ENCODE measurements at regions not wholly inside any gene's neighbourhood (a gene's known extent, or its start where the extent isn't known, plus 50 kb on each side); places are given as distances from the start of the nearest gene placed in this dataset.

- peaks cover 5% of the 10 kb centered on the region for H3K9me3 Mint-ChIP-seq
- H3K4me3 Mint-ChIP-seq, result no peak overlapping the region
- H3K27ac Mint-ChIP-seq, result no peak overlapping the region
- TF ChIP-seq CTCF (IDR thresholded peaks at IDR 0.05; ENCODE audit: unreplicated experiment), result no peak
- H3K36me3 Mint-ChIP-seq, result no peaks in the 10 kb centered on the region
- peaks cover 5% of the 10 kb centered on the region for H3K4me1 Mint-ChIP-seq
- DNase-seq (ENCODE audit: low spot score in 2 of 2, unreplicated experiment in 2 of 2), result no peak
- no peaks in the 10 kb centered on the region for H3K27me3 Mint-ChIP-seq (ENCODE audit: low read depth)
Observed at GRCh38 chr12:115736360-115736759, 541.1 kb downstream of the MED13L start.

GRCh38 chr12:115730975-115731541, 546.4 kb downstream of the MED13L start:
- peaks cover 4% of the 10 kb centered on the region for H3K4me1 Mint-ChIP-seq
- H3K27me3 Mint-ChIP-seq (ENCODE audit: low read depth), result no peaks in the 10 kb centered on the region
- no peak overlapping the region for H3K4me3 Mint-ChIP-seq
- no peaks in the 10 kb centered on the region for H3K36me3 Mint-ChIP-seq
- no peak overlapping the region for H3K27ac Mint-ChIP-seq
- no peak for TF ChIP-seq CTCF (IDR thresholded peaks at IDR 0.05; ENCODE audit: unreplicated experiment)
- no peak for DNase-seq (ENCODE audit: low spot score in 2 of 2, unreplicated experiment in 2 of 2)
- peaks cover 10% of the 10 kb centered on the region for H3K9me3 Mint-ChIP-seq

- DNase-seq (ENCODE audit: low spot score in 2 of 2, unreplicated experiment in 2 of 2), result no peak
- Mint-ChIP-seq H3K27me3 (ENCODE audit: low read depth) (no peaks in the 10 kb centered on the region), H3K4me3 (no peak overlapping the region), H3K36me3 (no peaks in the 10 kb centered on the region), H3K9me3 (peaks cover 19% of the 10 kb centered on the region), H3K27ac (no peak overlapping the region), H3K4me1 (peaks cover 4% of the 10 kb centered on the region)
- no peak for TF ChIP-seq CTCF (IDR thresholded peaks at IDR 0.05; ENCODE audit: unreplicated experiment)
Observed at GRCh38 chr12:115726691-115727090, 550.8 kb downstream of the MED13L start.

GRCh38 chr12:115722181-115722580, 555.3 kb downstream of the MED13L start:
- DNase-seq (ENCODE audit: low spot score in 2 of 2, unreplicated experiment in 2 of 2), result no peak
- H3K9me3 Mint-ChIP-seq, result peaks cover 10% of the 10 kb centered on the region
- H3K36me3 Mint-ChIP-seq, result no peaks in the 10 kb centered on the region
- H3K27ac Mint-ChIP-seq, result no peak overlapping the region
- no peak for TF ChIP-seq CTCF (IDR thresholded peaks at IDR 0.05; ENCODE audit: unreplicated experiment)
- H3K27me3 Mint-ChIP-seq (ENCODE audit: low read depth), result no peaks in the 10 kb centered on the region
- peaks cover 10% of the 10 kb centered on the region for H3K4me1 Mint-ChIP-seq
- no peak overlapping the region for H3K4me3 Mint-ChIP-seq

DNA sequence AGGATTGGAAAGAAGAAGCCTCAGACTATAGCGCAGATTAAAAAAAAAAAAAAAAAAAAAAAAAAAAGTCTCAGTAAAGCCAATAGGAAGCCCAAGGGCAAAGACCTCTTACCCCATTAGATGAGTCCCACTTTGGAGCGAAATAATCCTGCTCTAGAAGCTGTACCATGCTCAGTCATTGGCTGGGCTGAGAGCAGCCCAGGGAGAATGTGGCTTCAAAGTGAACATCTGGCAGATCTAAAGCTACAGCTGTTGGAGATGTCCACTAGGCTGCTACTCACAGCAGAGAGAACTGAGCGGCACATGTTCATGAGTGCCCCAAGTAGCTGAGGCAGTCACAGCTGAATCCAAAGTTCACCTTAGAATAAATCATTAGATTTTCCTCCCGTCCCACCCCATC, 560.9 kb downstream of the MED13L start:
- peaks cover 9% of the 10 kb centered on the region for H3K9me3 Mint-ChIP-seq
- peaks cover 8% of the 10 kb centered on the region for H3K4me1 Mint-ChIP-seq
- no peak overlapping the region for H3K27ac Mint-ChIP-seq
- no peak for DNase-seq (ENCODE audit: low spot score in 2 of 2, unreplicated experiment in 2 of 2)
- H3K4me3 Mint-ChIP-seq, result no peak overlapping the region
- TF ChIP-seq CTCF (IDR thresholded peaks at IDR 0.05; ENCODE audit: unreplicated experiment), result no peak
- no peaks in the 10 kb centered on the region for H3K36me3 Mint-ChIP-seq
- no peaks in the 10 kb centered on the region for H3K27me3 Mint-ChIP-seq (ENCODE audit: low read depth)

- TF ChIP-seq CTCF (IDR thresholded peaks at IDR 0.05; ENCODE audit: unreplicated experiment), result no peak
- no peaks in the 10 kb centered on the region for H3K36me3 Mint-ChIP-seq
- H3K9me3 Mint-ChIP-seq, result peaks cover 14% of the 10 kb centered on the region
- no peak for DNase-seq (ENCODE audit: low spot score in 2 of 2, unreplicated experiment in 2 of 2)
- H3K27ac Mint-ChIP-seq, result no peak overlapping the region
- H3K27me3 Mint-ChIP-seq (ENCODE audit: low read depth), result no peaks in the 10 kb centered on the region
- H3K4me3 Mint-ChIP-seq, result no peak overlapping the region
- peaks cover 26% of the 10 kb centered on the region for H3K4me1 Mint-ChIP-seq
Observed at GRCh38 chr12:115712676-115713075, 564.8 kb downstream of the MED13L start.
